Endothelial cell of umbilical vein (primary cell): ENCODE measurements at regions not wholly inside any gene's neighbourhood (a gene's known extent, or its start where the extent isn't known, plus 50 kb on each side); places are given as distances from the start of the nearest gene placed in this dataset.

Experiments
- BruUV-seq: library from RNA; stranded (reverse); fragments of 400-500 nt; replicated peaks from 2 replicates; lab custom pipeline; 2021; lab: Mats Ljungman, UMichigan
- CTCF ChIA-PET: fragments of 300-600, 350-600 bp; sonication (Branson Sonifier 250); formaldehyde crosslinking; loops from one replicate; lab custom pipeline; 2021; ENCODE audit warnings: antibody characterized with exemption, inconsistent platforms; lab: Charles Lee
- POLR2A ChIA-PET: fragments of 300-600, 350-600 bp; sonication (Branson Sonifier 250); formaldehyde crosslinking; loops from one replicate; lab custom pipeline; 2021; ENCODE audit warnings: antibody characterized with exemption, inconsistent platforms; lab: Charles Lee
- DNase-seq: peaks from one replicate; pipeline ENCODE4 v3.0.0-alpha.2; 2011; ENCODE audit warnings: low read depth, low spot score
- FAIRE-seq: peaks from 2 replicates; lab custom pipeline; 2011; peaks lifted over from hg19 to GRCh38; lab: Jason Lieb, UNC
- H2AFZ ChIP-seq: 2 replicates; pipeline ENCODE4 v1.6.0; 2012; ENCODE audit warnings: low read depth, low read length, control low read depth, inconsistent platforms
- H3K27ac ChIP-seq: 2 replicates; pipeline ENCODE4 v1.5.1; 2011; ENCODE audit warnings: low read depth, mild to moderate bottlenecking, control low read depth, low read length, moderate library complexity; ENCODE audit not compliant: insufficient read depth
- H3K27me3 ChIP-seq, 2 experiments: 2 replicates each; pipeline versions ENCODE4 v1.6.0 to v1.6.1; 2011; ENCODE audit warnings: low read length in 2 of 2, mixed read lengths in 1 of 2; ENCODE audit not compliant: control insufficient read depth in 2 of 2, insufficient read depth in 2 of 2
- H3K36me3 ChIP-seq, 2 experiments: 2 replicates in 1 of 2; 3 replicates in 1 of 2; pipeline ENCODE4 v1.5.1; 2011; ENCODE audit warnings: low read length in 2 of 2, mild to moderate bottlenecking in 1 of 2, moderate library complexity in 1 of 2; ENCODE audit not compliant: control insufficient read depth in 2 of 2, insufficient read depth in 2 of 2; ENCODE audit errors: extremely low read depth in 1 of 2
- H3K4me1 ChIP-seq: 3 replicates; pipeline ENCODE4 v1.5.1; 2011; ENCODE audit warnings: mild to moderate bottlenecking, low read length; ENCODE audit not compliant: control insufficient read depth, insufficient read depth; ENCODE audit errors: extremely low read depth
- H3K4me2 ChIP-seq: 2 replicates; pipeline ENCODE4 v1.6.1; 2011; ENCODE audit warnings: low read length, control low read depth, mixed read lengths; ENCODE audit not compliant: insufficient read depth
- H3K4me3 ChIP-seq, 3 experiments: fragments of 200-600 bp in 1 of 3; sonication (generic), shearing (Covaris generic) in 1 of 3; replicated peaks in 1 of 3; 2 replicates each; pipeline ENCODE4 v1.5.1; 2011 to 2016; ENCODE audit warnings: control low read depth in 3 of 3, low read length in 3 of 3, mild to moderate bottlenecking in 2 of 3, inconsistent platforms in 1 of 3, low read depth in 1 of 3, moderate library complexity in 1 of 3; ENCODE audit not compliant: insufficient read depth in 1 of 3
- H3K79me2 ChIP-seq: 2 replicates; pipeline ENCODE4 v1.6.0; 2012; ENCODE audit warnings: low read length, inconsistent platforms; ENCODE audit not compliant: control insufficient read depth, insufficient read depth
- H3K9ac ChIP-seq: replicated peaks from 2 replicates; pipeline ENCODE3; 2011; ENCODE audit warnings: low read length, control low read depth; ENCODE audit not compliant: insufficient read depth; ENCODE audit errors: extremely low read depth
- H3K9me1 ChIP-seq: replicated peaks from 3 replicates; pipeline ENCODE4 v1.6.0; 2011; ENCODE audit warnings: mild to moderate bottlenecking, low read length; ENCODE audit not compliant: control insufficient read depth, insufficient read depth; ENCODE audit errors: extremely low read depth
- H3K9me3 ChIP-seq: replicated peaks from 2 replicates; pipeline ENCODE4 v1.5.1; 2012; ENCODE audit warnings: low read length, inconsistent platforms; ENCODE audit not compliant: control insufficient read depth, insufficient read depth
- H4K20me1 ChIP-seq: replicated peaks from 2 replicates; pipeline ENCODE3; 2011; ENCODE audit warnings: mild to moderate bottlenecking, low read length; ENCODE audit not compliant: control insufficient read depth, insufficient read depth; ENCODE audit errors: extremely low read depth
- EZH2 ChIP-seq: IDR thresholded peaks from 2 replicates; pipeline ENCODE4 v1.6.1; 2012; ENCODE audit warnings: borderline replicate concordance, low read depth, mild to moderate bottlenecking, moderate library complexity, low read length, inconsistent platforms; ENCODE audit not compliant: severe bottlenecking
- FOS ChIP-seq: IDR thresholded peaks from 2 replicates; pipeline ENCODE4 v1.6.1; 2011; ENCODE audit warnings: mild to moderate bottlenecking, low read length, moderate library complexity, borderline replicate concordance; ENCODE audit not compliant: insufficient read depth
- GATA2 ChIP-seq: IDR thresholded peaks from 2 replicates; pipeline ENCODE4 v1.7.0; 2011; ENCODE audit warnings: low read depth, mild to moderate bottlenecking, moderate library complexity, mixed read lengths, low read length; ENCODE audit not compliant: insufficient read length, insufficient read depth
- JUN ChIP-seq: IDR thresholded peaks from 2 replicates; pipeline ENCODE4 v1.6.1; 2011; ENCODE audit warnings: borderline replicate concordance, low read depth; ENCODE audit not compliant: insufficient read length, insufficient read depth
- MYC ChIP-seq: IDR thresholded peaks from one replicate; pipeline ENCODE4 v1.6.1; 2011; ENCODE audit warnings: mild to moderate bottlenecking, low read depth, low read length
- POLR2A ChIP-seq: IDR thresholded peaks from 2 replicates; pipeline ENCODE4 v1.6.1; 2012; ENCODE audit warnings: low read depth, mild to moderate bottlenecking, control low read depth, low read length
- POLR2AphosphoS5 ChIP-seq: IDR thresholded peaks from 2 replicates; pipeline ENCODE4 v1.6.1; 2012; ENCODE audit warnings: low read depth, mild to moderate bottlenecking, control low read depth, low read length, moderate library complexity; ENCODE audit not compliant: insufficient read depth
- dilution Hi-C: fragments of 300-500 bp; cut with MboI; formaldehyde crosslinking; loops from one replicate; pipeline ENCODE4 v1.15.0; 2019; ENCODE audit warnings: low sequenced_read_pairs; ENCODE audit not compliant: extremely low pct_ligation_motif_present
- intact Hi-C: fragments of 100-400 bp; cut with micrococcal nuclease; formaldehyde crosslinking; loops from one replicate; pipeline ENCODE4 v1.10.0; 2022
- TF ChIP-seq, protein P1 (sequence below), 2 donors: IDR thresholded peaks; 1 replicate in 1 of 2; 2 replicates in 1 of 2; pipeline ENCODE4 v1.5.1; 2011; ENCODE audit warnings: low read length in 2 of 2, mild to moderate bottlenecking in 2 of 2, moderate library complexity in 2 of 2, control low read depth in 1 of 2, inconsistent platforms in 1 of 2, low read depth in 1 of 2; ENCODE audit not compliant: insufficient read depth in 1 of 2; ENCODE audit errors: extremely low read depth in 1 of 2
- TF ChIP-seq, protein P2 (sequence below): IDR thresholded peaks from 2 replicates; pipeline ENCODE4 v1.6.1; 2011; ENCODE audit not compliant: insufficient read depth, insufficient read length

DNA sequence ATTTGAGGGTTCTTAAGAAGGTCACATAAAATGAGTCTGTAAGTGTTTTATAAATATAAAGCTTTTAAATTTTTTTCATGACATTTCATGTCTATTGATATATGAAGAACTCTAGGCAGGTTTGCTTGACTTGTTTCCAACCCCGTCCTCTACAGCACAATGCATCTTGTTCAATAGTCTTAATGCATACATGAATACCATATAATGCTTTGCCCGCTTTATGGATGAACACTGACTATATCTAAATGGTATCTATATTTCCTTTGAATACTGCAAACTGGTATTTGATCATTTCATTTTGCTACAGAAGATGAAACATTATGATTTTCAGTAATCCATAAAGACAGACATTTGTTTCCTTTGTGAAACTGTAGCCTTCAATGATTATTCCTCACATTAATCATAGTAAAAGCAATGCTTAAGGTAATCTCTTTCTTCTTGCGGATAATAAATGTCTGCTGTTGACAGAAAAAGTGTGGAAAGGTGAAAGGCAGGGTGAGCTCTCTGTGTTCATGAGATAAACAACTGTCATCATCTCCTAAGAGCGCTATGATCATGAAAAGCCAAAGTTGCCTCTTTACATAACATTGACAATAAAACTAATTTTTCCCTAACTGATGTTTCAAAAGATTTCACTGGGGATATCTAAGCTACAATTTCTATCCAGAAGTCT lies 645.1 kb downstream of the CDH8 start:
- Histone ChIP-seq H3K4me3 (no peak overlapping the region), H4K20me1 (no peaks in the 10 kb centered on the region), H3K27ac (no peak overlapping the region), H3K79me2 (no peaks in the 10 kb centered on the region), H3K9me1 (no peaks in the 10 kb centered on the region), H3K4me1 (no peaks in the 10 kb centered on the region), H3K9ac (no peak overlapping the region), H3K9me3 (peaks cover 2% of the 10 kb centered on the region), H2AFZ (no peak overlapping the region), H3K27me3 (no peaks in the 10 kb centered on the region), H3K4me2 (no peak overlapping the region), H3K36me3 (no peaks in the 10 kb centered on the region)
- TF ChIP-seq POLR2A, result no peak
- no peak for TF ChIP-seq POLR2AphosphoS5
- TF ChIP-seq FOS, result no peak
- no peak for TF ChIP-seq MYC
- TF ChIP-seq JUN, result no peak
- no peak for TF ChIP-seq EZH2
- TF ChIP-seq, protein P1, sequence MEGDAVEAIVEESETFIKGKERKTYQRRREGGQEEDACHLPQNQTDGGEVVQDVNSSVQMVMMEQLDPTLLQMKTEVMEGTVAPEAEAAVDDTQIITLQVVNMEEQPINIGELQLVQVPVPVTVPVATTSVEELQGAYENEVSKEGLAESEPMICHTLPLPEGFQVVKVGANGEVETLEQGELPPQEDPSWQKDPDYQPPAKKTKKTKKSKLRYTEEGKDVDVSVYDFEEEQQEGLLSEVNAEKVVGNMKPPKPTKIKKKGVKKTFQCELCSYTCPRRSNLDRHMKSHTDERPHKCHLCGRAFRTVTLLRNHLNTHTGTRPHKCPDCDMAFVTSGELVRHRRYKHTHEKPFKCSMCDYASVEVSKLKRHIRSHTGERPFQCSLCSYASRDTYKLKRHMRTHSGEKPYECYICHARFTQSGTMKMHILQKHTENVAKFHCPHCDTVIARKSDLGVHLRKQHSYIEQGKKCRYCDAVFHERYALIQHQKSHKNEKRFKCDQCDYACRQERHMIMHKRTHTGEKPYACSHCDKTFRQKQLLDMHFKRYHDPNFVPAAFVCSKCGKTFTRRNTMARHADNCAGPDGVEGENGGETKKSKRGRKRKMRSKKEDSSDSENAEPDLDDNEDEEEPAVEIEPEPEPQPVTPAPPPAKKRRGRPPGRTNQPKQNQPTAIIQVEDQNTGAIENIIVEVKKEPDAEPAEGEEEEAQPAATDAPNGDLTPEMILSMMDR (IDR thresholded peaks at IDR 0.05; ENCODE audit: extremely low read depth in 1 of 2, insufficient read depth in 1 of 2, low read depth in 1 of 2, low read length in 2 of 2), result no peak
- TF ChIP-seq, protein P2, sequence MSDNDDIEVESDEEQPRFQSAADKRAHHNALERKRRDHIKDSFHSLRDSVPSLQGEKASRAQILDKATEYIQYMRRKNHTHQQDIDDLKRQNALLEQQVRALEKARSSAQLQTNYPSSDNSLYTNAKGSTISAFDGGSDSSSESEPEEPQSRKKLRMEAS, result no peak
- TF ChIP-seq GATA2, result no peak
- DNase-seq (no peak), FAIRE-seq (no peak)
- dilution Hi-C loops, result no loop called here
- CTCF ChIA-PET, result no interaction called here
- POLR2A ChIA-PET, result no interaction called here
- intact Hi-C loops, result no loop called here
- no TSS peak for BruUV-seq
